ENCODE measurements at regions not wholly inside any gene's neighbourhood (a gene's known extent, or its start where the extent isn't known, plus 50 kb on each side); places are given as distances from the start of the nearest gene placed in this dataset.

DNA sequence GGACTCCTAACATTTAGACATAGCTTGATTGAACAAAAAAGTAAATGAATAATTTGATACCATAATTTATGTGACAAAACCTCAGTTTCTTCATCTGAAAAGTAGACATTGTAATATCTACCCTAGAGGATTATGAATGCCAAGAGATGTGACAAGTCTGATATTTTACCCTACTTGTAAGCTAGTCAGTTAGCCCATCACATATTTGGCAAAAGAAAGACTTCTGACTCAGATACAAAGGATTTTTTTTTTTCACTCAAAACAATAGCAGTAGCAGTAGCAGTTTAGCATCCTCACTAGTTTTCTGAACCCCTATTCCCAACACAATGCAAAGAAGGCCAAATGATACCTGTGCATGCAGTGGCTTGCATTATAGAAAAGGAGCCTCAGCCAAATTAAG lies 377.3 kb upstream of the E2F7 start:
- TF ChIP-seq, protein P1, sequence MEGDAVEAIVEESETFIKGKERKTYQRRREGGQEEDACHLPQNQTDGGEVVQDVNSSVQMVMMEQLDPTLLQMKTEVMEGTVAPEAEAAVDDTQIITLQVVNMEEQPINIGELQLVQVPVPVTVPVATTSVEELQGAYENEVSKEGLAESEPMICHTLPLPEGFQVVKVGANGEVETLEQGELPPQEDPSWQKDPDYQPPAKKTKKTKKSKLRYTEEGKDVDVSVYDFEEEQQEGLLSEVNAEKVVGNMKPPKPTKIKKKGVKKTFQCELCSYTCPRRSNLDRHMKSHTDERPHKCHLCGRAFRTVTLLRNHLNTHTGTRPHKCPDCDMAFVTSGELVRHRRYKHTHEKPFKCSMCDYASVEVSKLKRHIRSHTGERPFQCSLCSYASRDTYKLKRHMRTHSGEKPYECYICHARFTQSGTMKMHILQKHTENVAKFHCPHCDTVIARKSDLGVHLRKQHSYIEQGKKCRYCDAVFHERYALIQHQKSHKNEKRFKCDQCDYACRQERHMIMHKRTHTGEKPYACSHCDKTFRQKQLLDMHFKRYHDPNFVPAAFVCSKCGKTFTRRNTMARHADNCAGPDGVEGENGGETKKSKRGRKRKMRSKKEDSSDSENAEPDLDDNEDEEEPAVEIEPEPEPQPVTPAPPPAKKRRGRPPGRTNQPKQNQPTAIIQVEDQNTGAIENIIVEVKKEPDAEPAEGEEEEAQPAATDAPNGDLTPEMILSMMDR (conservative IDR thresholded peaks at IDR 0.05; ENCODE audit: low read length), result no peak
- no peak for TF ChIP-seq EZH2phosphoT487 (IDR thresholded peaks at IDR 0.05; ENCODE audit: borderline replicate concordance)

Data from Loucy (cell line).